ENCODE measurements at regions not wholly inside any gene's neighbourhood (a gene's known extent, or its start where the extent isn't known, plus 50 kb on each side); places are given as distances from the start of the nearest gene placed in this dataset.

- H3K4me3 ChIP-seq (replicated peaks; ENCODE audit: low read depth, low read length), result no peak overlapping the region
- TF ChIP-seq, protein P1, sequence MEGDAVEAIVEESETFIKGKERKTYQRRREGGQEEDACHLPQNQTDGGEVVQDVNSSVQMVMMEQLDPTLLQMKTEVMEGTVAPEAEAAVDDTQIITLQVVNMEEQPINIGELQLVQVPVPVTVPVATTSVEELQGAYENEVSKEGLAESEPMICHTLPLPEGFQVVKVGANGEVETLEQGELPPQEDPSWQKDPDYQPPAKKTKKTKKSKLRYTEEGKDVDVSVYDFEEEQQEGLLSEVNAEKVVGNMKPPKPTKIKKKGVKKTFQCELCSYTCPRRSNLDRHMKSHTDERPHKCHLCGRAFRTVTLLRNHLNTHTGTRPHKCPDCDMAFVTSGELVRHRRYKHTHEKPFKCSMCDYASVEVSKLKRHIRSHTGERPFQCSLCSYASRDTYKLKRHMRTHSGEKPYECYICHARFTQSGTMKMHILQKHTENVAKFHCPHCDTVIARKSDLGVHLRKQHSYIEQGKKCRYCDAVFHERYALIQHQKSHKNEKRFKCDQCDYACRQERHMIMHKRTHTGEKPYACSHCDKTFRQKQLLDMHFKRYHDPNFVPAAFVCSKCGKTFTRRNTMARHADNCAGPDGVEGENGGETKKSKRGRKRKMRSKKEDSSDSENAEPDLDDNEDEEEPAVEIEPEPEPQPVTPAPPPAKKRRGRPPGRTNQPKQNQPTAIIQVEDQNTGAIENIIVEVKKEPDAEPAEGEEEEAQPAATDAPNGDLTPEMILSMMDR (IDR thresholded peaks at IDR 0.05; ENCODE audit: low read depth, low read length, missing control alignments), result no peak
Observed at GRCh38 chr2:120594856-120595685, 140.6 kb upstream of the GLI2 start.

DNA sequence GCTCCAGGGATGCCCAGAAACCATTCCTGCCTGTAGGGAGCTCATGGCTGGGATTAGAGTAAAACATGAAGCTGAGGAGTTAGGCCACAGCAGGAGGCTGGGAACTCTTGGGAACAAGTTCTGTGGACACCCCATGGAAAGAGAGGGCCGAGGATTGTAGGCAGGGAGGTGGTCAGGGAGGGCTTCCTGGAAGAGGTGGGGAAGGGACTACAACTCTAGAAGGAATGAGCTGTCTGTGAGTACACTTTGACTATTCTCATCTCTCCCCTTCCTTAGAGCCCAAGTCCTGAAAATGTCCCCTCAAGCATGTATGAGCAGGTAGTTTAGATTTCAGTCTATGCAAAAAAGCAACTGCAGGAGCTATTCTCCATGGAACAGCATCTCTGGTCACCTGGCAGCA, 139.9 kb upstream of the GLI2 start:
- TF ChIP-seq, protein P1 (IDR thresholded peaks at IDR 0.05; ENCODE audit: low read depth, low read length, missing control alignments), result no peak
- no peak overlapping the region for H3K4me3 ChIP-seq (replicated peaks; ENCODE audit: low read depth, low read length)

More at GRCh38 chr2:120594856-120595685, 140.6 kb upstream of the GLI2 start:
- no peak for DNase-seq (ENCODE audit: extremely low read depth, low read depth)

GRCh38 chr2:120596191-120596811, 139.4 kb upstream of the GLI2 start:
- TF ChIP-seq, protein P1 (IDR thresholded peaks at IDR 0.05; ENCODE audit: low read depth, low read length, missing control alignments), result no peak
- no peak overlapping the region for H3K4me3 ChIP-seq (replicated peaks; ENCODE audit: low read depth, low read length)
- DNase-seq (ENCODE audit: extremely low read depth, low read depth), result no peak

More for the DNA sequence above, 139.9 kb upstream of the GLI2 start:
- DNase-seq (ENCODE audit: extremely low read depth, low read depth), result no peak

GRCh38 chr2:120596990-120597594, 138.6 kb upstream of the GLI2 start:
- TF ChIP-seq, protein P1 (IDR thresholded peaks at IDR 0.05; ENCODE audit: low read depth, low read length, missing control alignments), result no peak

DNA sequence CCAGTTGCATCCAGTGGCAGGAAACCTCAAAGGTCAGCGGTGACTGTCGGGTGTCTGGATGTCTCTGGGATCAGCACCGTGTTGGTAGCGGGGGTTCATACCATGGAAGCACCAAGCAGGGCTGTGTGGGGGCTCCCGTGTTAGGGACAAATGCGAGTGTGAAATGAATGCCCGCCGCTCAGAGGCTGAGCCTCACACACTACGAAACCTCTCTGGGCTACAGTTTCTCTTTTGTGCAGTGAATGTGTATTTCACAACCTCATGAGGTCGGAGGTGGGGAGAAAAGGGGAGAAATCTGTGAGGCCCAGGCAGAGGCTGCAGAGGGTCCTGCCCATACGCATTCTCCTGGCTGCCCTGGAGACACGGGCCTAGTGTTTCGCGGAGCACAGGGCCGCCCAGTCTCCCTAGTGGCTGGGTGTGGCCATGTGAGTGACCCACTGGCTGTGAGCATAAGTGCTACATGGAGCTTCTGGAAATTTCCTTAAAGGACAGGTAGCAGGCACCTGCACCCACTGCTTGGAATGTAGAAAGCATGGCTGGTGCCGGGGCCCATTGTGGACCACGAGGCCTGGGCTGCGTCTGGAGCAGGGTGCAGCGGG, 138.0 kb upstream of the GLI2 start:
- TF ChIP-seq, protein P1 (IDR thresholded peaks at IDR 0.05; ENCODE audit: low read depth, low read length, missing control alignments), result no peak
- no peak overlapping the region for H3K4me3 ChIP-seq (replicated peaks; ENCODE audit: low read depth, low read length)
- DNase-seq (ENCODE audit: extremely low read depth, low read depth), result no peak

More at GRCh38 chr2:120596990-120597594, 138.6 kb upstream of the GLI2 start:
- no peak overlapping the region for H3K4me3 ChIP-seq (replicated peaks; ENCODE audit: low read depth, low read length)
- DNase-seq (ENCODE audit: extremely low read depth, low read depth), result no peak

- TF ChIP-seq, protein P1 (IDR thresholded peaks at IDR 0.05; ENCODE audit: low read depth, low read length, missing control alignments), result no peak
- no peak for DNase-seq (ENCODE audit: extremely low read depth, low read depth)
- no peak overlapping the region for H3K4me3 ChIP-seq (replicated peaks; ENCODE audit: low read depth, low read length)
Observed at GRCh38 chr2:120598416-120598815, 137.3 kb upstream of the GLI2 start.

Measured in HFF-Myc (cell line).